RPMI7951 (cell line): ENCODE measurements at regions not wholly inside any gene's neighbourhood (a gene's known extent, or its start where the extent isn't known, plus 50 kb on each side); places are given as distances from the start of the nearest gene placed in this dataset.
A peak's percentile ranks its signal among the peaks of the same experiment; 100 is the strongest.
"Not testable (repeated sequence)": the region's sequence is repeated elsewhere in the genome, so short reads cannot be mapped to it uniquely, and the experiment has no call there.

Experiments used
- DNase-seq: peaks from one replicate; pipeline ENCODE4 v3.0.0-alpha.2; 2012; ENCODE audit warnings: low read depth

- DNase-seq: no peak
These were observed 443.1 kb upstream of the FMR1 start for GRCh38 chrX:147468600-147468999.

DNA sequence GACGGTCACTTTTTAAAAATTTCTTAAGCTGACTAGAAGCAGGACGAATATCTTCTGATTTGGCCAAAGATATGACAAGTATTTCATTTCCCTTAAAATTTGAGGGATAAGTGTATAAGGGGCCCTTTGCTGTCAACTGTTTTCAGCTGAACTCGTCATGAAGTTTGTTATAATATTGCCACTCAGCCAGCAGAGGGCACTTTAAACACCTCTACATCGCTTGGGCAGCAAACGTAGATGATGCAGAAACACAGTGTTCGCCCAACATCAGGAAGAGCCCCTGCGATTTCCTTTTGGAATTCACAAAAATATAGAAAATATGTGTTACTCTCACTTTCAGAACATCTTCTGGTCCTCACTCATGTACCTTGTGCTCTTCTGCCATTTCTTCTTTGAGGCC is 435.7 kb upstream of the FMR1 start:
- no peak for DNase-seq

DNA sequence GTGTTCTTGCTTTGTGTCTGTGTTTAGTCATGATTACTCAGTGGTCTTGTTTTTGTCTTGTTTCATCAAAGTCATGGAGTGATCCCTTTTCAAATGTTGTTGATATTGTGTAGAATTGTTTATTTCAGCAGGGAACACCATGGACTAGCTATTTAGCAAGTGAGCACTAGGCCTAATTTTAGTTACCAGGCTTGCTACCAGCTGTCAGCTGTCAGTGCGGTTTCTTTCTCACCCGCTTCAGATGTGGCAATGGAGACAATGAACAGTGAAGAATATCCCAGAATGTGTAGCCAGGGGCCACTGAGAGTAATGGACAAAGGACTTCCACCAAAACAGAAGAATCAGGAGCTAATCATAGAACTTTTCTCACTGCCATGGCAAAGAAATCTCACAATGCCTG is 432.8 kb upstream of the FMR1 start:
- DNase-seq: no peak

DNA sequence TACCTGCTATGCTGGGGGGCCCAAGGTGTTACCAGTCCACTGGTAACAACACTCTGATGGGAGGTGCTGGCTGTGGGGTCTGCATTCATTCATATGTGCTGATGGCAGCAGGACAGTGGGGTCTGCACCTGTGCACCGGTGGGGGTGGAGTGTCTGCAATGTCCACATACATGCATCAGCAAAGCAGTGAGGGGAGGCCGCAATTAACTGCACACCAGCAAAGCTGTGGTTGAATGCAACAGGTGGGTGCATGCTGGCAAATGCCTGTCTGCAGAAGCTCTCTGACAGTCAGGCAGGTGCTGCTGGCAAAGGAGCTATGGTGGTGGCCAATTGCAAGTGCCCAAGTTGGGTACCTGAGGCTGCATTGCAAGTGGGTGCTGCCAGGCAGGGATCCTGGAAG is 426.5 kb upstream of the FMR1 start:
- no peak for DNase-seq

- no peak for DNase-seq
These were observed 417.4 kb upstream of the FMR1 start for GRCh38 chrX:147494365-147494764.

GRCh38 chrX:147498796-147499195 is 412.9 kb upstream of the FMR1 start:
- DNase-seq: no peak

GRCh38 chrX:147522981-147523380 is 388.7 kb upstream of the FMR1 start:
- DNase-seq: no peak

GRCh38 chrX:147533426-147533825 is 378.3 kb upstream of the FMR1 start:
- no peak for DNase-seq

DNA sequence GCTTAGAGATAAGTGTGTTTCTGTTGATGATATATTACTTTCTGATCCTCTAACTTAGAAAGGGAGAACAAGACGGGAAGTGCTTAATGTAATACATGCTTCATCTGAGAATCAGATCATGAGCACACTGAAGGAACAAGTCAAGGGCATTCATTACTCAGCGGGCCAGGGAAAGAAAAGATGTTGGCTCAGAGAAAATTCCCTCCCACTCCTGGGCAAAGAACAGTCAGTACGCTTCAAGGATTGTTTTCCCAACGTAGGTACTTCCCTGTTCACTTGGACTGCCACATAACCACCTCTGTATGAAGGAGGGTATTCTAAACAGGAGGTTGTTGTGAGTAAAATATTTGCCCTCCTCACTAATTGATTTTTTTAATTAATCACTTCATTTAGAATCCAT is 374.5 kb upstream of the FMR1 start:
- DNase-seq: no peak

- DNase-seq: not testable (repeated sequence)
These were observed 363.7 kb upstream of the FMR1 start for GRCh38 chrX:147548023-147548422.

DNA sequence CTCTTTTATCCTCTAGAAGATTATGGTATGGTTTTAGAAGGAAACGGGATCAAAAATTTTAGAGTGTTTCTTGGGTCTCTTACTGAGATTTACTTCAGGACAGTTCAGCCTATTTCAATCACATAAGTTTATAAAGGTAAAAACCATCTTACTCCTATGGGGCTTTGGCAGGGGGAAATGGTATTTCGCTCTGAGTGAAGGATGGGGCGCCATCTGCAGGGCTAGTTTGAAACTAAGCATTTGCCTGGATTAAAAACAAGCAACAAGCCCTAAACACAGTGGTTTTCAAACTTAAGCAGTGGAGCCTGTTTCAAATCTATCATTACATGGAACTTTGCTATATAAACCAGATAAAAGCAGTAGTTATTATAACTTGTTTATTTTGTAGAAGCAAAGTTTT is 361.5 kb upstream of the FMR1 start:
- DNase-seq: no peak

- no peak for DNase-seq
These were observed 352.5 kb upstream of the FMR1 start for GRCh38 chrX:147559191-147559590.

GRCh38 chrX:147565237-147565636 is 346.5 kb upstream of the FMR1 start:
- no peak for DNase-seq

GRCh38 chrX:147570483-147570882 is 341.2 kb upstream of the FMR1 start:
- DNase-seq: no peak

DNA sequence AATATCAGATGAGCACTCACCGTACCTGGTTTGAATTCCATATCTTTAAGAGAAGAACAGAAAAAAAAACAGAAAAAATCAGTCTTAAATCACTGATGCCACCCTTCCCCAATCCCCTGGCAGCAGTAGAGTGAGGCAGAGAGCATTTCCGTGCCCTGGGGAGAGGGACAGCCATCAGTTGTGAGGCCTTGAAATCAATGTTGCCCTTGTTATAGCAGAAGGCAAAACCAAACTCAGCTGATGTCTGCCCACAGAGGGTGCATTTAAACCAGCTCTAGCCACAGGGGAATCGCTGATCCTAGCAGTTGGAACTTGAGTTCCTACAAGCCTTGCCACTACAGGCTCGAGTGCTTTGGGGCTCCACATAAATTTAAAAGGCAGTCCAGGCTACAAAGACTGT is 338.5 kb upstream of the FMR1 start:
- DNase-seq: peak; percentile 1

GRCh38 chrX:147602176-147602696 is 309.5 kb upstream of the FMR1 start:
- no peak for DNase-seq

DNA sequence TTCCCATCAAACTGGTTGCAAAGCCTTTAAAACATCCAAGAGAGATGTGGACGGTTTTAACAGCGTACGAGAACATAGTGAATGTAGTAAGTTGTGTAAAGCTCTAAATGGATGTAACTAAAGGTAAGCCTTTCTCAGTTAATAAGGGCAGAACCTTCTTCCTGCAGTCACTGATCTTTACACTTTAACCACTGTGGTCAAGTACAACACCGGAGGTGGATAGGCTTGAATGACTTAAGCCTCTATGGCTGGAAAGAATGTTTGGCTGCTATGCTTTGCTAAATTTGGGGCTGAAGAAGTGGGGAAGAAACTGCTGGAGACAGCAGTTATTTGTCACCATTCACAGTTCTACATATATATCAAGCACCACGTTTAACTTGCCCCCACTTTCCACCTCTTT is 285.1 kb upstream of the FMR1 start:
- DNase-seq: no peak

GRCh38 chrX:147635186-147635585 is 276.5 kb upstream of the FMR1 start:
- DNase-seq: no peak

DNA sequence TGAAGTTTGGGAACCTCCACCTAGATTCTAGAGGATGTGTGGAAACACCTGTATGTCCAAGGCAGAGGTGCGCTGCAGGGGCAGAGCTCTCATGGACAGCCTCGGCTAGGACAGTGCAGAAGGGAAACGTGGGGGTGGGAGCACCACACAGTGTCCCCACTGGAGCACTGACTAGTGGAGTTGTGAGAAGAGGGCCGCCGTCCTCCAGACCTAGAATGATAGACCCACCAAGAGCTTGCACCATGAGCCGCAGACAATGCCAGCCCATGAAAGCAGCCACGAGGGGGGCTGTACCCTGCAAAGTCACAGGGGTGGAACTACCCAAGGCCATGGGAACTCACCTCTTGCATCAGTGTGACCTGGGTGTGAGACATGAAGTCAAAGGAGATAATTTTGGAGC is 274.5 kb upstream of the FMR1 start:
- no peak for DNase-seq

DNA sequence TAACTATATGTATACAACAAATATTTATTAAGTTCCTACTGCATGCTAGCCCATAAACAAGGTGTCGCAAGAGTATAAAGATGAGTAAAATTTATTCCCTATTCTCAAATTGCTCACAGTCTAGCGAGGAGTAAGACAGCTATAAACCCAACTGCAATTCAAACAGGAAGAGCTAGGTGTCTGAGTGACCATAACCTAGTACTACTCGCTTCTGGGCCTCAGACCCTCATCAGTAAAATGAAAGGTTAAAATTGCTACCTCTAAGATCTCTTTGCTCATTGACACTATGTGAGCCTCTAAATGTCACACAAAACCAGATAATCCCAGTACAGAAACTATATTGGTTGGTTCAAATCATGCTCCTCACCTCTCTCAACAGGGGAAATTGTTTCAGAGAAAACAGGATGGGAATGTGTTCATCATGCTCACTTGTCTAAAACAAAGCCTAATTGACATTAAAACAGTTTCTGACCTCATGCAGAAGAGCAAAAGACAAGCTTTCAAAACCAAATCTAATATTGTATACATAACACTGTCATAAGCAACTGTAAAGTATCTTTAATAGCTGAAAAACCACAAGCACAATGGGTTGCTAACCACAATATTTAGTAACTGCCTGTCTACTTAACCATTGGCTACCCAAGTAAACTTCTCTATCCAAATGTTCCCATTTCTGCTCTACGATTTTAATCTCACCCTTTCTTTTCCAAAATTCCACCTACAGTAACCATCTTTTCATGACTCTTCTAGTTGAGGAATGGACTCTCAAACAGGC is 264.6 kb upstream of the FMR1 start:
- no peak for DNase-seq

- no peak for DNase-seq
These were observed 235.9 kb upstream of the FMR1 start for GRCh38 chrX:147675819-147676218.

DNA sequence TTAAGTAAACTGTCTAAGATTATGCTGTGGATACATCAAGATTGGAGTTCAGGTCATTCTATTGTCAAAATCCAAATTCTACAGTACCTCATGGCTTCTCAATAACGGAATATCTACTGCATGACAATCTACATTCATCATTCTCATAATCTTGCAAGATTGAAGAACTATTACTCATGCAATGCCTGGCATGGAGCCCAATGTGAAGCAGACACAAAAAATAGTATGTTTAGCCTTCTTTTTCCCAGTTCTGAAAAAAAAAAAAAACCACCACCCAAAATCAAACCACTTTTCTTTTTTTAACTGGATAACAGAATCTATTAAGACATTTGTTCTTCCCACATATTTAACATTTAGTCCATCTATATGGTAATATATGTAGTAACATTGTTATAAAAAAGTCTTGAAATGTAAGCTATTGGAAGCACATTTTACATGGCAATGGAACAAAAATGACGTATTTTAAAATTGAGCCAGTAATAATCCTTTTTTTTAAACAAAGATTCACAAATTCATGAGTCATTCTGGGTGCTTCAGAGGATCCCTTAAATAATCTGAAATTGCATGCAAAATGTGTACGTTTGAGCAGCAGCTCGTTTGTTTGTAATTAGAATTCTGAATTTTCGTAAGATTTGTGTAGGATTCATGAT is 232.2 kb upstream of the FMR1 start:
- DNase-seq: no peak

DNA sequence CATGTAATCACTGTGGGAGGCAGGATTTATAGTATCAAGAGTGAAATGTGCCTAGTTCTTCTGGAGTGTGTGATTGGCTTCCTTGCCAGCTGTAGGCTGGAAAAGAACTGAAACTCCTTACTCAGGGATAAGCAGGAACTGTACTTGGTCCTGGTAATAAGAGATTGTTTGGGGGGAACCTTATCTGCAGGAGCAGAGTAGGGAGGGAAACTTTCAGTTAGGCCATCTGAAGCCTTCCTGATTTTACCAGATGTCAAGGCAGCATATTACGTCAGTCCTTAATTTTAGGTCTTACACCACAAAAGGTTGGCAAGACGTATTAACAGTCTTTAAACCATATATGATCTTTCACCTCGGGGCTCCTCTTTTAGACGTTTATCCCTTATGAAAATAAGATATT is 231.5 kb upstream of the FMR1 start:
- no peak for DNase-seq

DNA sequence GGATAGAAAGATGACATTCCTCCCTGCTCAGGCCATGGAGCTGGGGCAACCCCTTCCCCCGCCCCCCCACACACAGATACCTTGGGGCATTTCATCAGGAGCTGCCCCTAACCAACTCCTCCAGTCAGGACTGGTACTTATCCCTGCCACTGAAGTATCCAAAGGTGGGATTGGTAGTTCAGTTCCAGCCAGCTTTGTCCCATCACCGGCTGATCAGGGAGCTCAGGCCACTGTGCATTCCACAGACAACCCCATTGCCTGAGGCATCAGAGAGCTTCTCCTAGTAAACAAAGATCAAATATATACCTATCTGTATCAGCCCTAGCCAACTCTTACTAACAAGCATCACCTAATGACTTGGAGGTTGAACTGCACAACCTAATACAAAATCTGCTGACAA is 218.2 kb upstream of the FMR1 start:
- no peak for DNase-seq
